ENCODE measurements at regions not wholly inside any gene's neighbourhood (a gene's known extent, or its start where the extent isn't known, plus 50 kb on each side); places are given as distances from the start of the nearest gene placed in this dataset.

GRCh38 chr14:101033446-101034165 is 130.1 kb upstream of the RTL1 start:
- H3K4me3 ChIP-seq (ENCODE audit: low read depth, low read length), result no peak overlapping the region
- no peak for DNase-seq (ENCODE audit: low read depth)
- TF ChIP-seq, protein P1, sequence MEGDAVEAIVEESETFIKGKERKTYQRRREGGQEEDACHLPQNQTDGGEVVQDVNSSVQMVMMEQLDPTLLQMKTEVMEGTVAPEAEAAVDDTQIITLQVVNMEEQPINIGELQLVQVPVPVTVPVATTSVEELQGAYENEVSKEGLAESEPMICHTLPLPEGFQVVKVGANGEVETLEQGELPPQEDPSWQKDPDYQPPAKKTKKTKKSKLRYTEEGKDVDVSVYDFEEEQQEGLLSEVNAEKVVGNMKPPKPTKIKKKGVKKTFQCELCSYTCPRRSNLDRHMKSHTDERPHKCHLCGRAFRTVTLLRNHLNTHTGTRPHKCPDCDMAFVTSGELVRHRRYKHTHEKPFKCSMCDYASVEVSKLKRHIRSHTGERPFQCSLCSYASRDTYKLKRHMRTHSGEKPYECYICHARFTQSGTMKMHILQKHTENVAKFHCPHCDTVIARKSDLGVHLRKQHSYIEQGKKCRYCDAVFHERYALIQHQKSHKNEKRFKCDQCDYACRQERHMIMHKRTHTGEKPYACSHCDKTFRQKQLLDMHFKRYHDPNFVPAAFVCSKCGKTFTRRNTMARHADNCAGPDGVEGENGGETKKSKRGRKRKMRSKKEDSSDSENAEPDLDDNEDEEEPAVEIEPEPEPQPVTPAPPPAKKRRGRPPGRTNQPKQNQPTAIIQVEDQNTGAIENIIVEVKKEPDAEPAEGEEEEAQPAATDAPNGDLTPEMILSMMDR (conservative IDR thresholded peaks at IDR 0.05; ENCODE audit: low read depth, low read length), result no peak

- no peak overlapping the region for H3K4me3 ChIP-seq (ENCODE audit: low read depth, low read length)
- TF ChIP-seq, protein P1 (conservative IDR thresholded peaks at IDR 0.05; ENCODE audit: low read depth, low read length), result no peak
- no peak for DNase-seq (ENCODE audit: low read depth)
These were observed 131.5 kb upstream of the RTL1 start for GRCh38 chr14:101034986-101035385.

GRCh38 chr14:101035466-101036225 is 132.1 kb upstream of the RTL1 start:
- no peak for DNase-seq (ENCODE audit: low read depth)
- H3K4me3 ChIP-seq (ENCODE audit: low read depth, low read length), result no peak overlapping the region
- TF ChIP-seq, protein P1 (conservative IDR thresholded peaks at IDR 0.05; ENCODE audit: low read depth, low read length), result no peak

- TF ChIP-seq, protein P1 (conservative IDR thresholded peaks at IDR 0.05; ENCODE audit: low read depth, low read length), result no peak
- peak; percentile 8 for DNase-seq (ENCODE audit: low read depth)
- H3K4me3 ChIP-seq (ENCODE audit: low read depth, low read length), result no peak overlapping the region
These were observed 133.7 kb upstream of the RTL1 start for GRCh38 chr14:101037021-101037817.

- no peak for DNase-seq (ENCODE audit: low read depth)
- H3K4me3 ChIP-seq (ENCODE audit: low read depth, low read length), result no peak overlapping the region
- TF ChIP-seq, protein P1 (conservative IDR thresholded peaks at IDR 0.05; ENCODE audit: low read depth, low read length), result no peak
These were observed 135.7 kb upstream of the RTL1 start for GRCh38 chr14:101039031-101039754.

GRCh38 chr14:101039755-101040138 is 136.2 kb upstream of the RTL1 start:
- TF ChIP-seq, protein P1 (conservative IDR thresholded peaks at IDR 0.05; ENCODE audit: low read depth, low read length), result no peak
- no peak overlapping the region for H3K4me3 ChIP-seq (ENCODE audit: low read depth, low read length)
- no peak for DNase-seq (ENCODE audit: low read depth)

Measured in choroid plexus epithelial cell (primary cell).